ENCODE measurements at regions not wholly inside any gene's neighbourhood (a gene's known extent, or its start where the extent isn't known, plus 50 kb on each side); places are given as distances from the start of the nearest gene placed in this dataset.

GRCh38 chr10:117698809-117699208 is 156.3 kb downstream of the EMX2 start:
- no peak for TF ChIP-seq CTCF (IDR thresholded peaks at IDR 0.05)
- DNase-seq (ENCODE audit: low spot score) = no peak
- Mint-ChIP-seq H3K9me3 (ENCODE audit: low read depth) (no peaks in the 10 kb centered on the region), H3K4me3 (ENCODE audit: unreplicated experiment) (no peak overlapping the region), H3K27ac (ENCODE audit: unreplicated experiment) (no peak overlapping the region), H3K27me3 (ENCODE audit: low read depth) (peaks cover 3% of the 10 kb centered on the region), H3K36me3 (ENCODE audit: low read depth) (no peaks in the 10 kb centered on the region), H3K4me1 (ENCODE audit: low read depth) (no peaks in the 10 kb centered on the region)

- Mint-ChIP-seq H3K36me3 (ENCODE audit: low read depth) (no peaks in the 10 kb centered on the region), H3K9me3 (ENCODE audit: low read depth) (no peaks in the 10 kb centered on the region), H3K27me3 (ENCODE audit: low read depth) (peaks cover 3% of the 10 kb centered on the region), H3K27ac (ENCODE audit: unreplicated experiment) (no peak overlapping the region), H3K4me1 (ENCODE audit: low read depth) (no peaks in the 10 kb centered on the region), H3K4me3 (ENCODE audit: unreplicated experiment) (no peak overlapping the region)
- no peak for TF ChIP-seq CTCF (IDR thresholded peaks at IDR 0.05)
- DNase-seq (ENCODE audit: low spot score) = no peak
Measured at GRCh38 chr10:117699436-117700075, 157.0 kb downstream of the EMX2 start.

- TF ChIP-seq CTCF (IDR thresholded peaks at IDR 0.05) = peak; percentile 20
- Mint-ChIP-seq H3K27me3 (ENCODE audit: low read depth) (peaks cover 7% of the 10 kb centered on the region), H3K4me1 (ENCODE audit: low read depth) (no peaks in the 10 kb centered on the region), H3K27ac (ENCODE audit: unreplicated experiment) (no peak overlapping the region), H3K4me3 (ENCODE audit: unreplicated experiment) (no peak overlapping the region), H3K36me3 (ENCODE audit: low read depth) (no peaks in the 10 kb centered on the region), H3K9me3 (ENCODE audit: low read depth) (peaks cover 3% of the 10 kb centered on the region)
- no peak for DNase-seq (ENCODE audit: low spot score)
Measured at GRCh38 chr10:117710181-117710798, 167.7 kb downstream of the EMX2 start.

GRCh38 chr10:117716889-117717288 is 174.3 kb downstream of the EMX2 start:
- no peak for TF ChIP-seq CTCF (IDR thresholded peaks at IDR 0.05)
- Mint-ChIP-seq H3K27me3 (ENCODE audit: low read depth) (peaks cover 13% of the 10 kb centered on the region), H3K4me3 (ENCODE audit: unreplicated experiment) (no peak overlapping the region), H3K4me1 (ENCODE audit: low read depth) (peaks cover 5% of the 10 kb centered on the region), H3K36me3 (ENCODE audit: low read depth) (no peaks in the 10 kb centered on the region), H3K9me3 (ENCODE audit: low read depth) (peaks cover 8% of the 10 kb centered on the region), H3K27ac (ENCODE audit: unreplicated experiment) (no peak overlapping the region)
- no peak for DNase-seq (ENCODE audit: low spot score)

GRCh38 chr10:117718986-117719920 is 176.7 kb downstream of the EMX2 start:
- Mint-ChIP-seq H3K4me3 (ENCODE audit: unreplicated experiment) (no peak overlapping the region), H3K4me1 (ENCODE audit: low read depth) (peaks cover 5% of the 10 kb centered on the region), H3K27me3 (ENCODE audit: low read depth) (peaks cover 22% of the 10 kb centered on the region), H3K27ac (ENCODE audit: unreplicated experiment) (no peak overlapping the region), H3K9me3 (ENCODE audit: low read depth) (peaks cover 8% of the 10 kb centered on the region), H3K36me3 (ENCODE audit: low read depth) (no peaks in the 10 kb centered on the region)
- no peak for TF ChIP-seq CTCF (IDR thresholded peaks at IDR 0.05)
- DNase-seq (ENCODE audit: low spot score) = no peak
